GM18858 (cell line): ENCODE measurements at regions not wholly inside any gene's neighbourhood (a gene's known extent, or its start where the extent isn't known, plus 50 kb on each side); places are given as distances from the start of the nearest gene placed in this dataset.

Experiments
- ATAC-seq: cut with Tn5 transposase; IDR thresholded peaks from one replicate; pipeline ENCODE4 v1.9.1; 2021; ENCODE audit not compliant: unreplicated experiment

DNA sequence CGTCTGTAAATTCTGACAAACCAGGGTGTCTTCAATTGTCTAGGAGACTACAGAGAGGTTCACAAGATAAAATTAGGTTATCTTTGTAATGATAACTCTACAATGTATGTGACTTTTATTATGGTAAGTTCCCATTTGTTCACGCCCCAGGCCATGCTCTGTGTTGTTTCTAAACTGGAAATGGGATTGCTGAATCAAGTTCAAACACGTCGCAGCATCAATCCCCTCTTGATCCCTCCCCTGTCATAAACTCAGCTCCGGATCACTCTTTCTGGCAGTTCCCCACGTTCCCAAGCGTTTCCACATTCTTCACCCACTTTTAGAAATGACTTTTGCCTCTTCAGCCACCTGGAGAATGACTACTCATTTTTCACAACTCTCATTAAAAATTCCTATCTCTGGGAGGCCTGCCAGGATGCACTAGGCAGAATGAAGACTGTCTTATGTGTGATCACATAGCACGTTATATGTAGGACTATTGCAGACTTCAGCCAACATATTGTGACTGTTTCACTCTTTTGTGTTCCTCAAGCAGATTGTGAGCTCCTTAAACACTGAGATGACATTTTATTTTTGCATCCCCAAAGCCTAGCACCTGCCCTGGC is 1124.2 kb upstream of the WWC1 start:
- no peak for ATAC-seq

DNA sequence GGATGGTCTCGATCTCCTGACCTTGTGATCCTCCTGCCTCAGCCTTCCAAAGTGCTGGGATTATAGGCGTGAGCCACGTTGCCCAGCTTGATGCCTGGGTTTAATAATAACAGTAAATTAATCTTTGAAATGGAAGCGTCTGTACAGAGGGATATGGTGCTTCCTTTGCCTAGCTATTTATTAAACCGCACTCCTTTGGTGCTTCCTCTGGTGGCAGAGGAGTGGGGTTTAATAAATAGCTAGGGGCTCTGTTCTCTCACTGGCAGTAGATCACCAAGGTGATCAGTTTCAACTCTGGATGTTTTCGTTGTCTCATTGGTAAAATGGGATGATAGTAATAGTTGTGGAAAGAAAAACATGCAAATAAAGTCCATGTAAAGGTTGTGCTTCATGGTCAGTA is 1122.5 kb upstream of the WWC1 start:
- ATAC-seq, result no peak

DNA sequence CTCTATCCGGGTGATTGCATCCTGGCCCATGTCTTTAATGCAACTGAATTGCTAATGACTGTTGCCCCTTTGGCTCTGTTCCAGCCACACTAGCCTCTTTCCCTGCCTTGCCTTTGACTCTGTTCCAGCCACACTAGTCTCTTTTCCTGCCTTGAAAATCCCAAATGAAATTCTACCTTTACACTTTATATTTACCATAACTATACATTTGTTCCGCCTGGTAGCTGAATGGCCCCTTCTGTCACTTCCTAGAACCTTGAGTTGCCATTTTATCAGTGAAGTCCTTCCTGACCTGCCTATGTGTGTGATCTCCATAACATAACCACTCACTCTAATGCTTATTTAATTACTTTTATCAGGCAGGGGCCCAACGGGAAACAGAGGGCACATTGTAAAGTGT is 1120.4 kb upstream of the WWC1 start:
- no peak for ATAC-seq

DNA sequence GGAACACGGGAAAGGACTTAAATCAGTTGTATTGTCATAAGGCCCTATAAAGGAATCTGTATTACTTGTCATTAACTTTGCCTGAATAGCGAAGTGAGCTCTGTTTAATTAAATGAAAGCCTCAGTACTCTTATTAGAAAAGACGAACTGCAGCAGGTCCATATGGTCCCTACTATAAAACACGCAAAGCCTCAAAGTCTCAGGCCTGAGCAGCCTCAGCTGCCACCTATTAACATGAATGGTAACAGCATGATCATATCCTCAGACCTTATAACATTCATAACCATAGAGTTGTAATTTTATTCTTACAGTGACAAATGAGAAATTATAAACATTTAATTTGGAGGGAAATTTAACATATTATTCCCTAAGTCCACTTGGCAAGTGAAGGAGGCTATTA is 1113.7 kb upstream of the WWC1 start:
- no peak for ATAC-seq

DNA sequence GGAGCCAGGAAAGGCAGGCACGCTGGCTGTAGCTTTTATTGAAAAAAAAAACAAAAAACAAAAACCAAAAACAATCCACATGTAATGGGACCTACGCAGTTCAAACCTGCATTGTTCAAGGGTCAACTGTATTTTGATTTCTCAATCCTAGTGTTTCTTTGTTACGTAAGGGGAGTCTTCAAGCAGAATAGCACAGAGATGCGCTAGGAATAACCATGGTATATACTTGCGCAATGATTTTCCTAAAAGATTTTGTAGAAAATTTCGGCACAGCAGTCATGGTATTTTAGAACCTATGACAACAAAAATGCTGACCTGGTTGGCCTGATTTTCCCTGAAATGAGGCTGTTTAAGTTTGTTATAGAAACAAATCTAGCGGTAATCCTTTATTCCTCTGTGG is 1110.5 kb upstream of the WWC1 start:
- ATAC-seq, result no peak

DNA sequence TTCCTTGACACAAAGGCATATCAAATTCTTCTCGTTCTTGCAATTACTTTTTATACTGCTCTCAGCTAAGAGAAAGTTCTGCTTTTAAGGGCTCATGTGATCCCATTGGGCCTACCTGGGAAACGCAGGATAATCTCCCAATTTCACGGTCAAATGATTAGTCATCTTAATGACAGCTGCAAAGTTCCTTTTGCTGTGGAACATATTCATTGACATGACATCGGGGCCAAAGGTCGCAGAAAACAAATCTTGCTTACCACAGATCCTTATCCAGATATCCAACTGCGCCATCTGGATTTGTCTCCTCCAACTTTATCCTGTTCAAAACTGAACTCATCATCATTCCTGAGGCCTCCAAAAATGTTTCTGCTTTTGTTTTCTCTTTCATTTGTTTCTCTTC is 1085.6 kb upstream of the WWC1 start:
- no peak for ATAC-seq

DNA sequence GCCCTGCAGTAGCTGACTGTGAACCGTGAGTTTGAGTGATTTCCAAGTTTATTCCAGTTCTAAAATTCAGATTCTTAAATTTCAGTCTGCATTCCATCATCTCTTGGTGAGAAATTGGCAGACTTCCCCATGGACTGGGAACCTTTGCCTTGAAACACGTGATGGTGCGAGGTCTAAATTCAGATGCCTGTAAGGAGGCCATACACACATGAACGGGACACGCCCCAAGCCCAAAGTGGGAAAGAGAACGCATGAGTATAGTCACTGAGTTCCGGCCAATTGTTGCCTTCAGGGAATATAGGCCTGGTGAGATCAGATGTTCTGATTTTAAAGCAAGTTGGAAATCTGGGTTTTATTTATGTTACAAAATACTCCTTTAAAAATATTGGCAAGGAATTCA is 1084.4 kb upstream of the WWC1 start:
- no peak for ATAC-seq

DNA sequence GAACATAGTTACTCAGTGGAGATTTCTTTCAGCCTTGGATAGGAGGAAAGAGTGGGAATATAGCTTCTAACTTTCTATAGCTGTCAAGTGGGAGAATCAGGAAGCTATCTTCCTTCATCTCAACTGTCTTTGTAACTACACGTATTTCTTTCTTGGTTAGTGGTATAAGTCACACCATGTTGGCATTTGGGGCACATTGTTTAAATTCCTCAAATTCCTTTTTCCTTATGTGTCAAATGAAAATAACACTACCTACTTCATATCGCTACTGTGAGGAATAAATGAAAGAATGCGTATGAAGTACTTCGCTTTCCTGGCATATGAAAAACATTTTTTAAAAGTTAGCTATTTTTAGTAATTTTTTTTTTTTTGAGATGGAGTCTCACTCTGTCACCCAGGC is 1082.5 kb upstream of the WWC1 start:
- ATAC-seq, result no peak

DNA sequence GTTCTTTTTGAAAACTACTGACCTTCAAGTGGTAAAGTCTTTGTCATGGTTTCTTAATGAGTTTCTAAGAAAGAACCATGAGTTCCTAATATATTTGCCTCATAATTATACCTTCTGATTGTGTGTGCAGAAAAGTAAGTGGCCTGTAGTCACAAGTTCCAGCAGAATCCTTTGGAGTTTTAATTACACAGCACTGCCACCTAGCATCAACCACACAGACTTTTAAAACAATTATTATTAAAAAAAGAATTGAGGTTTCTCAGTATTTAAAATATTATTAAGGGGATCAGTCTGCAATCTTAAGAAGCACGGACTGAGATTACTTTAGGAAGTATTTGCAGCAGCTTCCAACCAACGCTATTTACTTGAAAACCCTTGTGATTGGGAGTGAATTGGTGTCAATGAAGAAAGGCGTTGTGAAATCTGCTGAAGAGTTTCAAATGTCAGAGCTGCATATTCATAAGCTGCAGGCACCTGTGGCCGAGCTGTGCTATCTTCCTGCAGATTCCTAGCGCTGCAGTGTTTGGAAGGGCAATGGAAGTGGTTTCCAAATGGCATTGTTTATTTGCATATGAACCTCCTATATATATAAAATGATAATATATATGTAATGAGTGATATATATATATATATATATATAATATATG is 1074.2 kb upstream of the WWC1 start:
- ATAC-seq, result no peak

DNA sequence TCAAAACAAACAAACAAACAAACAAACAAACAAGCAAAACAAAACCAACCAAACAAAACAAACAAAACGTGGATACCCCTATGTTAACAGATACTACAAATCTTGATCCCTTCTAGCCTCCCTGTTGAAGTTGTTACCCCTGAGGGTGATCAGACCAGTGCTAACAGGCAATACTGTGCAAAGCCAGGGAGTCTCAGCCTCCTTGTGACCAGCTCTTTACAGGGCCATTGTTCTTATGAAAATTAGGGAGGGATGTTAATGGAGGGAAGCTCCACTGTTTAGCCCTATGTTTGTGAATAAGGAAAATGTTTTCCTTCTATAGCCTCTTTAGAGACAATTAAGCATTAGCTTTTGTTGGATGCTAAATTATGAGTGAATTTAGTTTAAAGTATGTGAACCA is 1072.1 kb upstream of the WWC1 start:
- no peak for ATAC-seq

DNA sequence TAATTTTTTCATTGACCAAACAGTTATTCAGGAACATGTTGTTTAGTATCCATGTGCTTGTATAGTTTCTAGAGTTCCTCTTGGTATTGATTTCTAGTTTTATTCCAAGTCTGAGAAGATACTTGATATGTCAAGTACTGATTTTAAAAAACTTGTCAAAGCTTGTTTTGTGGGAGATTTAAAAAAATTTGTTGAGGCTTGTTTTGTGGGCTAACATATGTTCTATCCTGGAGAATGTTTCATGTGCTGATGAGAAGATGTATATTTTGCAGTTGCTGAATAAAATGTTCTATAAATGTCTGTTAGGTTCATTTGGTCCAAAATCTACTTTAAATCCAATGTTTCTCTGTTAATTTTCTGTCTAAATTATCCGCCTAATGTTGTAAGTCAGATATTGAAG is 1065.1 kb upstream of the WWC1 start:
- ATAC-seq, result no peak

DNA sequence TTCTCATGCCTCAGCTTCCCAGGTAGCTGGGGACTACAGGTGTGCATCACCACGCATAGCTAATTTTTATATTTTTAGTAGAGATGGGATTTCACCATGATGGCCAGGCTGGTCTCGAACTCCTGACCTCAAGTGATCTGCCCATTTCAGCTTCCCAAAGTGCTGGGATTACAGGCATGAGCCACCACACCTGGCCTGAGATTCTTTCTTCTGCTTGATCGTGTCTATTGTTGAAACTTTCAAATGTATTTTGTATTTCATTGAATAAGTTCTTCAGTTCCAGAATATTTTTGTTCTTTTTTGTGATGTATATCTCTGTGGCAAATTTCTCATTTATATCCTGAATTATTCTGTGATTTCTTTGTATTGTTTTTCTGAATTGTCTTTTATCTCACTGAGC is 1063.3 kb upstream of the WWC1 start:
- ATAC-seq, result no peak

DNA sequence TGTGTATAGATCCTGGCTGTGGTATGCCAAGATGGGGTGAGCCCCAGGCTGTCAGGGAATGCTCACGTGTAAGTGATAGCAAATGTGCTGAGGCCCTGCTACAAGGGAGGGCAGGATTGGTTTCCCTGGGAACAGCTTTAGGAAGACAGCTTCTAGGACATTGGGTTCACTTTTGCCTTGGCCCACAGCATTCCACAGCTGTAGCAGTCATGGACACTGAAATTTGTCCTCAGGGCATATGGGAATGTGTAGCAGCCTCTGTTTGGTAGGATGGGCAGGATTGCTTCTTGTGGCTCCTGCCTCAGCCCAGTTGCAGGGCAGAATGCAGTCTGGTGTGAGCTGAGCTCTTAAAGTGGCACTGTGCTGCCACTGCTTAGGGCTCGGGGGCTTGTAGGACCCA is 1061.7 kb upstream of the WWC1 start:
- no peak for ATAC-seq

DNA sequence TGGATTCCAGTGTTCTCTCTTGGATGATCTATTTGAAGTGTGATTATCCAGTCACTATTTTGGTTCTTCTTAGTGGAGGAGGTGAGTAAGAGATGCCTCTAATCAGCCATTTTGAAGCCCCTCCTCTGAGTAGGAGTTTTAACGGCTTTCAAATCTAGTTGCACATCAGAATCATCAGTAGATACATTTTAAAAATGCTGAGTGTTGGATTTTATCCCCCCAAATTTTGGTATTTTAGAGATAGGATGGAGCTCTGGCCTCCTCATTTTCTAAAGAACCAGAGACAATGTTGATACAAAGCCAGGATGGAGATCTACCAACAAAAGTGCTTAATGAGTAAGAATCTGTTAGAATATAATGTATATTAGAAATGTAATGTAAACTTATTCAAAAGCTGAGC is 1061.0 kb upstream of the WWC1 start:
- no peak for ATAC-seq

DNA sequence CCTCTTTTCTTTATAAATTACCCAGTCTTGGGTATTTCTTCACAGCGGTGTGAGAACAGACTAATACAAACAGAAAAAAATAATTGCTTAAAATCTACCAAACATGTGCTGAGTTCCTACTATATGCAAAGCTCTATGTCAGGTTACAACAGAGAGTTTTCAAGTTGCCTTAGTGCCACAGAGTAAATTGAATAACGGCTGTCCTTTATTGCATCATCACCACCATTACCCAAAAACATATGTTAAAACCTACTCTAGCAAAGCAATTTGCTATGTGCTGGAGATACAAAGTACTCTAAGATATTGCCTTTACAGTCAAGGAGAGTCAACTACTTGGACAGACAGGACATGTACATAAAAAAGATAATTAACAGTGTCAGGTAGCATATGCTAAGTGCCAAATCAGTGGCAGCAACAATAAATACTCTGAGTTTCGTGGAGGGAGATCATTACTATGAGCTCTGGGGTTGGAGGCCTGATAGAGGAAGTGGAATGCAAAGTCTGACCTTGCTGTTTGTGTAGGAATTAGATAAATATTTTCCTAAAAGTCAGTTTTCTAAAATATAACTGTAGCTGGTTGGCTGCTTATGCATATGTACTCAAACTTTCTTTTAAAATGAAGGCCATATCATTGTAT is 1058.7 kb upstream of the WWC1 start:
- no peak for ATAC-seq

DNA sequence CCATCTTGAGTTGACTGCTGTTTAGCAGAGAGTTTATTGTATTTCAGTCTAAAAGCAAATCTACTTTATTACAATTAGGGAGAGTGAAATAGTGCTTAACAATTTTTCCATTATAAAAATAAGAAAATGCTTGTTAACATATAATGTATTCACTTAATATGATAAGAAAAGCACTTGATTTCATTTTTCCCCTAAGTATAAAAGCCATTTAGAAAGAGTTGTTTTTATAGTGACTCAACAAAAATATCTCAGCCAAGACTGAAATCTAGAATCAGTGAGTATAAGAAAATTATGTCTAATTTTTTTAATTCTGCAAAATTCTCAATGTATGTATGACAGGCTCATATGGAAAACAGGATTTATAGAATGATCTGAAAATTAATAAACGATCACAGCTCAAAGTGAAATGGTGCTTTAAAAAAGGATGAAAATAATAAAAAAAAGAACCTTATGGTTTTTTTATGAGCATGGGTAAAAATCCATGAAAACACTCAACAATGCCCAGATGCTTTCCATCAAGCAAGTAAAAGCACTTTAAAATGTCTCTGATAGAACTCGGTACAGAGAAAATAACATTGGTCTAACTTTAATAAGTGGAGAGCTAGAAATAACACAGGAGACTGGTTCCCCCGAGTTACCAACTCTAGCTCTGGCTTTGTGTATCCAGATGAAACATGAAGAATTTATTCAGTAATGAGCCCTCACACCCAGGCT is 1057.8 kb upstream of the WWC1 start:
- no peak for ATAC-seq

DNA sequence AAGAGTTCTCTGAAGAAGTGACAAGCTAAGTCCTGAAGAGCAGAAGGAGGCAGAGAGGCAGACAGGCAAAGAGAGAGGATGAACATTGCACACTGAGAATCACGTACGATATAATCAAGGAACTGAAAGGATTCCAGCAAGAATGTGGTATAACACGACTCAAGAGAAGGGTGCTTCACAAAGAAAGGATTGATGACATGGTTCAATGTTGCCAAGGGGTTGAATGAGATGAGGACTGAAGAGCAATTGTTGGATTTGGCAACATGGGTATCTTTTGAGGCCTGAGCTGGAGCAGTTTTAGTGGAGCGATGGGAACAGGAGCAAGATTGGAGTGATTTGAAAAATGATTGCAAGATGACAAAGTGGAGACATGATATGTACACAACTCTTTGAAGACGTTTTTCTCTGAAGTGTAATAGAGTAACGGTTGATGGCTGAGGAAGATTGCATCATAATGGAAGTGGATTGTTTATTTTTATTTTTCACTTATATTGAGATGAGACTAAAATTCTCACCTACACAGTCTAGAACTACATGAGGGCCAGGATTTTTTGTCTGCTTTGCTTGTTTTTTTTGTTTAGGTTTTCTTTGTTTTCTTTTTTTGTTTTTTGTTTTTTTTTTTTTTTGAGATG is 1049.9 kb upstream of the WWC1 start:
- ATAC-seq, result no peak

DNA sequence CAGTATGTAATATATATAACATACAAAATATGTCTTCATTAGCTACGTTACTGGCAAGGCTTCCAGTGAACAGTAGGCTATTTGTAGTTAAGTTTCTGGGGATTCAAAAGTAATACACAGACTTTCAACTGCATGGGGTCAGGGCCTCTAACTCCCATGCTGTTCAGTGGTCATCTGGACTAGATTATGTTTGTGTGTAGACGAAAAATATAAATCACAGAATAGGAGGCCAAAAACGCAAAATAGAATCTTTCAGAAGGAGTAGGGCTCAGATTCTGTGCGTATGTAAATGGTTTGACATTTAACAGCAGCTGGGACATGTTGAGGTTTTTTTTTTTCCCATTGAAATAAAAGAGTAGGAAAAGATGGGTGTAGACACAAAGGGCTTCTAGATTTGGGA is 1048.7 kb upstream of the WWC1 start:
- no peak for ATAC-seq

DNA sequence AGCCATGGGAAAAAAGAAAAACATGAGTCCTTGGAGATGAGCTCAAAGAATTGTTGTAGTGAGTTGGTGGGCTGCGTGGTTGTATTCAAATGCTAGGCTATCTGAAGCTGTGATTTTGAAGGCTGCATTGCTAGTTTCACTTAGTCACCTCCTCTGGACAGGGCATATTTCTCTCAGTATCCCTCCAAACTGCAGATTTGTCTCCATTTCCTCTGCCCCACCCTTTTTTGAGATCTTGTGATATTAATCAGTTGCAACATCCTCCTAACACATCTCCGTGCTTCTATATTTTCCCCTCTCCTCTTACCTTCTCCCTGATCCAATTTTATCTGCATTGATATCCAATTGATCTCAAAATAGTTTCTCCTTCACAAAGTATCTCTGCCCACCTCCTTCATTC is 1048.0 kb upstream of the WWC1 start:
- ATAC-seq, result no peak

DNA sequence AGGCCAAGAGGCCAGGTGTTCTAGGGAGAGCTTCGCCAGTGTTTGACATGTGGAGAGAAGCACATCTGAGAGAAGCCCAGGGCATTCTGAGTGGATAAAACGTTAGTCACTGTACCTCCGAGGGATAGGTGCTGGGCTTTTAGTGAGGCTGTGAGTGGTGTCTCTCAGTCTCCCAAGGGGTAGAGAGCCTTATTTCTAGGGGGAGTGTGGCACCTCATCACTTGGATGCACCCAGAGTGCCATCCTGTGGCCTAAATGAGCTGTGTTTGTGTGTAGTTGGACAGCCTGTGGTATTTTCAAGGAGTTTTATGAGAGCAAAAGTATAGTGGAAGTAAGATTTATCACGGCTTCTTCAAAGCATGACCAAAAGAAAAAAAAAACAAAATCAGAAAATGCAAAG is 1046.9 kb upstream of the WWC1 start:
- ATAC-seq, result no peak

DNA sequence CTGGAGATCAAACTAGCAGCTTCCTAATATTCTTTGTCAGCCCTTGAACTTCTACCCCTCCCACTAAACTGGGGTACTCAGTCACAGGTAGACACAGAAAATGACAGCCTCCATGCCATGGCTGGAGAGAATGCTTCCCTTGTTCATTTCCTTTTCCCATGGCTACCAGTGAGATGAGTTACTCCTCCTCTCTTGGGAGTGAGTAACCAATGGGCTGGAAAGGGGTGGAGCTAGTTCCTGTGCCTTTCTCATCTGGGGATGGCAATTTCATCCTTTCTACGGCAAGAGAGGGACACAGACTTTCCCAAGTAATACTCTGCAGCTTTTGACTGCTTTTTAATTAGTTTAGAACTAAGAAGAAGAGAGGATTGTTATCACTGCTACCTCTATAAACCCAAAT is 1045.6 kb upstream of the WWC1 start:
- ATAC-seq, result no peak

DNA sequence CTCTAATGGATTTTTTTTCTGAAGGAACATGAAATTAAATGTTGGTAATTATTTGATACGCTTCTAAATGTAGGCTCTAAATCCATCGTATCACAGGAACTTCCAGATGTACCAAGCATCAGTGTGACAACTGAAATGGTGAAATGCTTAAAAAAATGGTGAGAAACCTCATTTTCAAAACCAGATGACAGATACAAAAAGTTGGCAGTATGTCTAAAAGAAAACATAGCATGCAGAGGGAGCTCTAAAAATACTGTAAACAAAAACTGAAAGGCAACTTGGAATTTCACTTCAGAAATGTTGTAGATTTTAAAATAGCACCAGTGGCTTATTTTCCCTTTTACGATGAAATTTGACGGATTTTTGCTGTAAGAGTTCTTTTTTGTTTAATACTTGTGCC is 1043.6 kb upstream of the WWC1 start:
- no peak for ATAC-seq
